ENCODE measurements at regions not wholly inside any gene's neighbourhood (a gene's known extent, or its start where the extent isn't known, plus 50 kb on each side); places are given as distances from the start of the nearest gene placed in this dataset.

DNA sequence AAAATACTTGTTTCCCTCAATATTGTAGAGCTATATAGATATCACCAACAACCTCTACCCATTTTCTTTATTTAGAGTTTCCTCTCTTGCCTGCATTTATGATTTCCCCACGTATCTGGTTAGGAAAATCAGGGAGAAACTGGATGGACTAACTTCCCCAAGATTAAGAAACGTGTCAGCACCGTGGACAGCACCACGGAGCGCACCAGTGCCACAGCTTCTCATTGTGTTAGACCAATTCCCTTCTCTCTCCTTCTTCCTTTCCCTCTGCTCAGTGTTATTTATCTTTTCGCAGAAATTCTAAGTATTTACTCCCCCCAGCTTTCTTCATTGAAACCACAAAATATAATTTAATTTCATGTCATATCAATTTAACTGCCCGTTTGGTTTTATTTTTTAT lies 568.6 kb upstream of the BOD1L1 start:
- Histone ChIP-seq H3K36me3 (no peaks in the 10 kb centered on the region), H3K27ac (no peak overlapping the region), H3K27me3 (replicated peaks; ENCODE audit: insufficient read depth) (no peaks in the 10 kb centered on the region), H3K4me1 (replicated peaks) (no peaks in the 10 kb centered on the region), H3K9me3 (no peaks in the 10 kb centered on the region), H3K4me3 (no peak overlapping the region)
- DNase-seq (ENCODE audit: low spot score), result no peak
- WGBS, result 10% methylated on average over 7 of the region's 7 CpGs
- TF ChIP-seq, protein P1, sequence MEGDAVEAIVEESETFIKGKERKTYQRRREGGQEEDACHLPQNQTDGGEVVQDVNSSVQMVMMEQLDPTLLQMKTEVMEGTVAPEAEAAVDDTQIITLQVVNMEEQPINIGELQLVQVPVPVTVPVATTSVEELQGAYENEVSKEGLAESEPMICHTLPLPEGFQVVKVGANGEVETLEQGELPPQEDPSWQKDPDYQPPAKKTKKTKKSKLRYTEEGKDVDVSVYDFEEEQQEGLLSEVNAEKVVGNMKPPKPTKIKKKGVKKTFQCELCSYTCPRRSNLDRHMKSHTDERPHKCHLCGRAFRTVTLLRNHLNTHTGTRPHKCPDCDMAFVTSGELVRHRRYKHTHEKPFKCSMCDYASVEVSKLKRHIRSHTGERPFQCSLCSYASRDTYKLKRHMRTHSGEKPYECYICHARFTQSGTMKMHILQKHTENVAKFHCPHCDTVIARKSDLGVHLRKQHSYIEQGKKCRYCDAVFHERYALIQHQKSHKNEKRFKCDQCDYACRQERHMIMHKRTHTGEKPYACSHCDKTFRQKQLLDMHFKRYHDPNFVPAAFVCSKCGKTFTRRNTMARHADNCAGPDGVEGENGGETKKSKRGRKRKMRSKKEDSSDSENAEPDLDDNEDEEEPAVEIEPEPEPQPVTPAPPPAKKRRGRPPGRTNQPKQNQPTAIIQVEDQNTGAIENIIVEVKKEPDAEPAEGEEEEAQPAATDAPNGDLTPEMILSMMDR (IDR thresholded peaks at IDR 0.05), result no peak
- TF ChIP-seq POLR2AphosphoS5 (IDR thresholded peaks at IDR 0.05) (no peak), POLR2A (IDR thresholded peaks at IDR 0.05) (no peak)
- intact Hi-C loops (cut with DNase I), result no loop called here

DNA sequence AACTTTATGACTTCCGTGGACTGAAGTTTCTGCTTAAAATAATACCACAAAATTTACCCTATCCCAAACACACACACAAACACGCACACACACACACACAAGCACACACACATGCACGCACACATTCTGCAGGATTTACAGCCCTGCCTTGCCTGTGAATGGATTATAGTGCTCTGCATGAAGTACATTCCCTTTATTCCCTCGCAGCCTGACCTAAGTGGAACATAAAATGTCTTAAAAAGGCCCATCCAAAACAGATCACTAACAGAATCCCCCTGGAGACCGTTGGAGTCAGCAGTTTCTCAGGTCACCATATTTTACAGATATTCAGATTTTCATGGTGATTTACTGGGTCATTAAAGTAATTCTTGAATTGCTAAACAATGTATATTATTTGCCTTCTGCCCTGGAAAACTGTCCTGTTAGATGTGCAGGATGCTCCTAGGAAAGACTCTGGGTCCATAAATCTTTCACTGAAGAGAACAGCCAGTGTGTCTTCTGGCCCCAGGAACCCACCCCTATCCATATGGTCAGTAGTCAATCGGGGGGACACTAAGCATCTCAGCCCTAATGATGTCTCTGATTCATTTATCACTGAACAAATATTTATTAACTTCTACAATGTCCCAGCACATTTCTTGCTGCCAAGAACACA lies 587.7 kb upstream of the BOD1L1 start:
- intact Hi-C loops (cut with DNase I), result no loop called here
- DNase-seq (ENCODE audit: low spot score), result no peak
- no peaks in the 10 kb centered on the region for H3K9me3 ChIP-seq
- no peak overlapping the region for H3K4me3 ChIP-seq
- no peaks in the 10 kb centered on the region for H3K4me1 ChIP-seq (replicated peaks)
- WGBS, result 55% methylated on average over 6 of the region's 6 CpGs
- TF ChIP-seq, protein P1 (IDR thresholded peaks at IDR 0.05), result no peak
- TF ChIP-seq POLR2AphosphoS5 (IDR thresholded peaks at IDR 0.05), result no peak
- no peak for TF ChIP-seq POLR2A (IDR thresholded peaks at IDR 0.05)
- H3K27ac ChIP-seq, result no peak overlapping the region
- no peaks in the 10 kb centered on the region for H3K27me3 ChIP-seq (replicated peaks; ENCODE audit: insufficient read depth)
- H3K36me3 ChIP-seq, result no peaks in the 10 kb centered on the region

- Histone ChIP-seq H3K27me3 (replicated peaks; ENCODE audit: insufficient read depth) (no peaks in the 10 kb centered on the region), H3K36me3 (no peaks in the 10 kb centered on the region), H3K4me1 (replicated peaks) (no peaks in the 10 kb centered on the region), H3K9me3 (no peaks in the 10 kb centered on the region), H3K27ac (no peak overlapping the region), H3K4me3 (no peak overlapping the region)
- DNase-seq (ENCODE audit: low spot score), result no peak
- TF ChIP-seq POLR2A (IDR thresholded peaks at IDR 0.05) (no peak), POLR2AphosphoS5 (IDR thresholded peaks at IDR 0.05) (no peak)
- TF ChIP-seq, protein P1 (IDR thresholded peaks at IDR 0.05), result no peak
- 85% methylated on average over 3 of the region's 3 CpGs for WGBS
- intact Hi-C loops (cut with DNase I), result no loop called here
Observed at GRCh38 chr4:14217401-14217800, 589.9 kb upstream of the BOD1L1 start.

- Histone ChIP-seq H3K9me3 (no peaks in the 10 kb centered on the region), H3K4me3 (no peak overlapping the region), H3K36me3 (no peaks in the 10 kb centered on the region), H3K27ac (no peak overlapping the region), H3K4me1 (replicated peaks) (no peaks in the 10 kb centered on the region), H3K27me3 (replicated peaks; ENCODE audit: insufficient read depth) (no peaks in the 10 kb centered on the region)
- DNase-seq (ENCODE audit: low spot score), result no peak
- TF ChIP-seq POLR2A (IDR thresholded peaks at IDR 0.05) (no peak), POLR2AphosphoS5 (IDR thresholded peaks at IDR 0.05) (no peak)
- TF ChIP-seq, protein P1 (IDR thresholded peaks at IDR 0.05), result no peak
- intact Hi-C loops (cut with DNase I), result no loop called here
- WGBS, result 43% methylated on average over 4 of the region's 4 CpGs
Observed at GRCh38 chr4:14218641-14219040, 591.1 kb upstream of the BOD1L1 start.

- no peak overlapping the region for H3K27ac ChIP-seq
- no peaks in the 10 kb centered on the region for H3K36me3 ChIP-seq
- H3K27me3 ChIP-seq (replicated peaks; ENCODE audit: insufficient read depth), result no peaks in the 10 kb centered on the region
- no peaks in the 10 kb centered on the region for H3K9me3 ChIP-seq
- no peak for DNase-seq (ENCODE audit: low spot score)
- H3K4me1 ChIP-seq (replicated peaks), result no peaks in the 10 kb centered on the region
- H3K4me3 ChIP-seq, result no peak overlapping the region
- no peak for TF ChIP-seq POLR2AphosphoS5 (IDR thresholded peaks at IDR 0.05)
- WGBS, result 86% methylated on average over 3 of the region's 3 CpGs
- intact Hi-C loops (cut with DNase I), result no loop called here
Observed at GRCh38 chr4:14221176-14221575, 593.7 kb upstream of the BOD1L1 start.
